SU-DHL-6 (cell line): ENCODE measurements at regions not wholly inside any gene's neighbourhood (a gene's known extent, or its start where the extent isn't known, plus 50 kb on each side); places are given as distances from the start of the nearest gene placed in this dataset.

ENCODE experiments used
- H2AFZ ChIP-seq: fragments of 200-600 bp; sonication (generic); 2 replicates; pipeline ENCODE4 v1.6.1; 2014; ENCODE audit warnings: low read depth, mild to moderate bottlenecking, moderate library complexity, mixed read lengths, antibody characterized with exemption, low read length; ENCODE audit not compliant: severe bottlenecking
- H3F3A ChIP-seq: fragments of 200-600 bp; shearing (Covaris generic); 2 replicates; pipeline ENCODE4 v1.6.0; 2016; ENCODE audit warnings: antibody characterized with exemption, mild to moderate bottlenecking; ENCODE audit not compliant: insufficient read depth
- H3K27ac ChIP-seq: fragments of 200-600 bp; sonication (generic); 2 replicates; pipeline ENCODE4 v1.5.1; 2016; ENCODE audit warnings: low read depth, mild to moderate bottlenecking, low read length, moderate library complexity, mixed read lengths
- H3K27me3 ChIP-seq: fragments of 200-600 bp; sonication (generic), shearing (Covaris generic); 2 replicates; pipeline ENCODE4 v1.6.0; 2014; ENCODE audit warnings: mild to moderate bottlenecking, low read length
- H3K36me3 ChIP-seq: fragments of 200-600 bp; sonication (generic); 2 replicates; pipeline ENCODE4 v1.6.1; 2014; ENCODE audit warnings: mild to moderate bottlenecking, low read length, mixed read lengths
- H3K4me2 ChIP-seq: fragments of 300-600, 200-600 bp; shearing (Covaris generic), sonication (generic); 2 replicates; pipeline ENCODE4 v1.6.0; 2014; ENCODE audit warnings: low read length, low read depth, mild to moderate bottlenecking; ENCODE audit not compliant: poor library complexity, severe bottlenecking
- H3K4me3 ChIP-seq: fragments of 200-600 bp; sonication (generic); 2 replicates; pipeline ENCODE4 v1.5.1; 2014; ENCODE audit warnings: antibody characterized with exemption, low read length, mild to moderate bottlenecking, mixed read lengths; ENCODE audit not compliant: insufficient read depth, poor library complexity, severe bottlenecking
- H3K79me2 ChIP-seq: fragments of 200-600 bp; sonication (generic); 2 replicates; pipeline ENCODE4 v1.6.1; 2014; ENCODE audit warnings: mild to moderate bottlenecking, low read length, moderate library complexity; ENCODE audit not compliant: insufficient read depth
- H3K9ac ChIP-seq: fragments of 200-600 bp; sonication (generic); 2 replicates; pipeline ENCODE4 v1.7.0; 2014; ENCODE audit warnings: mild to moderate bottlenecking, low read length
- H3K9me2 ChIP-seq: fragments of 200-600 bp; sonication (generic); replicated peaks from 2 replicates; pipeline ENCODE4 v1.6.1; 2014; ENCODE audit warnings: low read length; ENCODE audit not compliant: insufficient read depth
- H3K9me3 ChIP-seq: fragments of 200-600 bp; sonication (generic); 2 replicates; pipeline ENCODE4 v1.6.1; 2014; ENCODE audit warnings: low read length, mixed read lengths; ENCODE audit not compliant: insufficient read depth
- H4K20me1 ChIP-seq: fragments of 200-600 bp; sonication (generic); 2 replicates; pipeline ENCODE4 v1.6.1; 2014; ENCODE audit warnings: low read depth, mild to moderate bottlenecking, antibody characterized with exemption, low read length, moderate library complexity, mixed read lengths
- EZH2phosphoT487 ChIP-seq: fragments of 200-600 bp; sonication (generic), shearing (Covaris generic); conservative IDR thresholded peaks from 2 replicates; pipeline ENCODE4 v1.6.1; 2018; ENCODE audit warnings: mild to moderate bottlenecking, antibody characterized with exemption, low read length, moderate library complexity, mixed read lengths
- TF ChIP-seq, protein P1 (sequence below): fragments of 200-600 bp; sonication (generic); IDR thresholded peaks from one replicate; pipeline ENCODE4 v1.5.1; 2017; ENCODE audit warnings: antibody characterized with exemption, mild to moderate bottlenecking, low read length, moderate library complexity; ENCODE audit not compliant: insufficient read depth, poor library complexity, severe bottlenecking

DNA sequence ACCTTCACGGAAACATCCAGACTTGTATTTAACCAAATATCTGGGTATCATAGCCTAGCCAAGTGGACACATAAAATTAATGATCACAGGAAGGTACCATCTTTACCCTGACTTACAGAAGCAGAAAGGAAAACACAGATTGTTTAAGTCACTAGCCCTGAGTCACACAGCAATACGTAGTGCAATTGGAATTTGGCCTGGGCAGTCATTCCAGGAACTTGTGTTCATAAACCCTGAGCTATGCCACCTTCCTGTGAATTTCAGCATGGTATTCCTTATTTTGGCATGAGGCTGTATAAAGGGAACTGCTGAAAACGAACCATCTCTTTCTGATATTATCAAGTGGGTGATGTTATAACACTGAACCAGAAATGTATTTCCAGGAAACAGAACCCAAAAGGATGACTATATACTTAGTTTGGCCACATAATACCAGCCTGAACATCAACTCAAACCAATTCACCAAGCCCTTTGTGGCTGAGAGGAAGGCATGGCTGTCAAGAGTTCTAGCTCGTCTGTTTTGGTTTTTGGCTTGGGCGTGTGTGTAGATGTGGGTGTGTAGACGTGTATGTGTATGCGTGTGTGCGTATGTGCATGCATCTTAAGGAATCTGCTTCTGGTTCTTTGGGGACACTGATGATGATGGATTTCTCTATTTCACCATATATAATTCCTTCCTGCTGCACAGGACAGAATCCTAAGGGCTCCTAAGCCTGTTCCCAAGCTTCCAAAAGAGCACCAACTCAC is 533.4 kb upstream of the ID2 start:
- Histone ChIP-seq H3K9ac (no peak overlapping the region), H3K9me2 (no peaks in the 10 kb centered on the region), H3K9me3 (no peaks in the 10 kb centered on the region), H3K27ac (no peak overlapping the region), H3K4me3 (no peak overlapping the region), H3K27me3 (no peaks in the 10 kb centered on the region), H2AFZ (no peak overlapping the region), H3K4me2 (no peak overlapping the region), H3K79me2 (no peaks in the 10 kb centered on the region), H3K36me3 (no peaks in the 10 kb centered on the region), H4K20me1 (no peaks in the 10 kb centered on the region), H3F3A (no peaks in the 10 kb centered on the region)
- no peak for TF ChIP-seq EZH2phosphoT487
- TF ChIP-seq, protein P1, sequence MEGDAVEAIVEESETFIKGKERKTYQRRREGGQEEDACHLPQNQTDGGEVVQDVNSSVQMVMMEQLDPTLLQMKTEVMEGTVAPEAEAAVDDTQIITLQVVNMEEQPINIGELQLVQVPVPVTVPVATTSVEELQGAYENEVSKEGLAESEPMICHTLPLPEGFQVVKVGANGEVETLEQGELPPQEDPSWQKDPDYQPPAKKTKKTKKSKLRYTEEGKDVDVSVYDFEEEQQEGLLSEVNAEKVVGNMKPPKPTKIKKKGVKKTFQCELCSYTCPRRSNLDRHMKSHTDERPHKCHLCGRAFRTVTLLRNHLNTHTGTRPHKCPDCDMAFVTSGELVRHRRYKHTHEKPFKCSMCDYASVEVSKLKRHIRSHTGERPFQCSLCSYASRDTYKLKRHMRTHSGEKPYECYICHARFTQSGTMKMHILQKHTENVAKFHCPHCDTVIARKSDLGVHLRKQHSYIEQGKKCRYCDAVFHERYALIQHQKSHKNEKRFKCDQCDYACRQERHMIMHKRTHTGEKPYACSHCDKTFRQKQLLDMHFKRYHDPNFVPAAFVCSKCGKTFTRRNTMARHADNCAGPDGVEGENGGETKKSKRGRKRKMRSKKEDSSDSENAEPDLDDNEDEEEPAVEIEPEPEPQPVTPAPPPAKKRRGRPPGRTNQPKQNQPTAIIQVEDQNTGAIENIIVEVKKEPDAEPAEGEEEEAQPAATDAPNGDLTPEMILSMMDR, result no peak

DNA sequence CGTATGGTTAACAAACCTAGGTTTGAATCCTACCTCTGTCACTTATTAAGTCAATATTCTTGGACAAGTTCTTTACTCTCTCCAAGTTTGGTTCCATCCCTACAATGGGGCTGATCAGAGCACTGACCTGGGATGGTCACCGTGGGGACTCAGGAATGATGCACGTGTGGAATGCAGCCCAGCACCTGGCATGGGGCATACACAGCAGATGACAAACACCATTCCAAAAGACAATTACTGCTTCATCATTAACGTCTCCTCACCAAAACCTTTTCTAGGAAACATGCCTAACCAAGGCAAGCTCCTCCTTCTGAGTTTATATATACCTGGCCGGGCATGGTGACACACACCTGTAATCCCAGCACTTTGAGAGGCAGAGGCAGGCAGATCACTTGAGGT is 532.9 kb upstream of the ID2 start:
- Histone ChIP-seq H2AFZ (no peak overlapping the region), H3K79me2 (no peaks in the 10 kb centered on the region), H4K20me1 (no peaks in the 10 kb centered on the region), H3K9ac (no peak overlapping the region), H3K9me3 (no peaks in the 10 kb centered on the region), H3K9me2 (no peaks in the 10 kb centered on the region), H3K4me2 (no peak overlapping the region), H3K27me3 (no peaks in the 10 kb centered on the region), H3F3A (no peaks in the 10 kb centered on the region), H3K4me3 (no peak overlapping the region), H3K36me3 (no peaks in the 10 kb centered on the region), H3K27ac (no peak overlapping the region)
- TF ChIP-seq EZH2phosphoT487, result no peak
- TF ChIP-seq, protein P1, result no peak

DNA sequence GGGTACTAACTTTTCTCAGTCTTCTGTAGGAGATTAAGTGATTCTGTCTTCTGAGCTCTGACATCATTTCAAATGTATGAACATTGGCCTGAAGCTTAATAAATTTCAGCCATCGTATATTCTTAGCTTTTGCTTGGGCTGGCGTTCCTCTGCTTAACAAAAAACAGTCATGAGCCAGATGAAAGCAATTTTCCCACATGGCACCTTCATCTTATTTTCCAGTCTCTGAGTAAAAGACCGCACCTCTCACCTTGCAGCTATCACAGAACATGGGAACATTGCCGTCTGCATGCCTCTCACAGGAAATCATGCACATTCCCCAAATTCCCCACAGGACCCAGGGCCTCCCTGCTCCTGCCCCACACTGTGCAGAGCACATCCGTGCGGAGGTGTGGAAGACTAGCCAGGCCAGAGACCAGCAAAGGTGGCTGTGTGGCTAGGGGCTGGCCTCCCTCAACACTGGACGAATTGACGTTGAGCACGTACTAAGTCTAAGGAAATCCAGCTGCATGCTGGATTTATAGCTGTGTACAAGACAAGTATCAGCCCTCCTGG is 531.8 kb upstream of the ID2 start:
- H3K79me2 ChIP-seq, result no peaks in the 10 kb centered on the region
- no peak overlapping the region for H3K9ac ChIP-seq
- H2AFZ ChIP-seq, result no peak overlapping the region
- H3F3A ChIP-seq, result no peaks in the 10 kb centered on the region
- no peak overlapping the region for H3K4me2 ChIP-seq
- no peak for TF ChIP-seq EZH2phosphoT487
- TF ChIP-seq, protein P1, result no peak
- H3K36me3 ChIP-seq, result no peaks in the 10 kb centered on the region
- H3K27ac ChIP-seq, result no peak overlapping the region
- H3K9me3 ChIP-seq, result no peaks in the 10 kb centered on the region
- H3K4me3 ChIP-seq, result no peak overlapping the region
- no peaks in the 10 kb centered on the region for H4K20me1 ChIP-seq
- H3K9me2 ChIP-seq, result no peaks in the 10 kb centered on the region
- H3K27me3 ChIP-seq, result no peaks in the 10 kb centered on the region
